ENCODE measurements at regions not wholly inside any gene's neighbourhood (a gene's known extent, or its start where the extent isn't known, plus 50 kb on each side); places are given as distances from the start of the nearest gene placed in this dataset.
"Not testable (repeated sequence)": the region's sequence is repeated elsewhere in the genome, so short reads cannot be mapped to it uniquely, and the experiment has no call there.

GRCh38 chr14:65153101-65153500 lies 50.8 kb upstream of the MAX start:
- DNase-seq = no peak

GRCh38 chr14:65156568-65157366 lies 54.5 kb upstream of the MAX start:
- no peak for DNase-seq

DNA sequence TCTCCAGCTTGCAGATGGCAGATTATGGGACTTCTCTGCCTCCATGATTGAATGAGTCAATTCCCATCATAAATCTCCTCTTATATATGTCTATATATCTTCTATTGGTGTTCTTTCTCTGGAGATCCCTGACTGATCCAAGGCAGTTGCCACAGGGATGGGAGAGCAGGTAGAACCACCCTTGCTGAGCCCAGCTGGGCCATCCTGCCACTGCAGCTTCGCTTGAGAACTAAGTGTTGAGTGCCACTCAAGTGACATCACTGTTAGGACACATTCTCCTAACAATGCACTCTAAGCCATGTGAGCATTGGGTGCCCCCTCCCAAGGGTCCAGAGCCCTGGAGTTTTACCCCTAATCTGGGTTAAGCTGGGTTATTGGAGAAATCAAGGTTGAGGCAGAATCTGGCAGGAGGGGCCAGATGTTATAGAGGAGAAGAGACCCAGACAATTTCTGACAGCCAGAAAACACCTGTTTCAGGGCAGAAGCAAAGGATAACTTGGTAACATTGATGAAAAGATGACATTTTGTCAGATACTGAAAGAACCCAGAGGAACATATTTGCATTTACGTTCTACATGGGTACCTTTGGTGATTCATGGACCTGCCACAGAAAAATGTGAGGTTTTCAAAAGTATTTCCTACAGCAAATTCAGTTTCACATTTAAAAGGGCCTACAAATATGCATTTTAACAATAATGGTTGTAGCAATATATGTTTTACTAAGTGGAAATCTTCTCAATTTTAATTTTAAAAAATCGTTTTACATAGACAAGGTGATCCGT lies 57.2 kb upstream of the MAX start:
- no peak for DNase-seq

DNA sequence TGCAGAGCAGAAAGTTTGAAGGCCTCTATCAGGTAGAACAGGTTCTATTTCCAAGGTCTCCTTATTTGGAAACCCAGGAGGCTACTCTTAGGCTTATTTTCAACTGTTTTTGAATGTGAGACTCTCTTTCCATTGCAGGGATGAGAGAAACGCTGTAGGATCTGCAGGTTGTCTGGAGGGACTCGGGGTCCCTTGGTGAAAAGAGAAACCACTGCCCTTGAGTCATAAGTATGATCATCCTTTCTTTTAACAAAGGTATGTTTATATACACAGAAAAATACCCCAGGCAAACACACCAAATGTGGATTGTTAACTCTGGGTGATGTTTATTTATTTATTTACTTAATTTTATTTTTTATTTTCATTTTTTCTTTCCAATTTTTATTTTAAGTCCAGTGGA lies 57.8 kb upstream of the MAX start:
- no peak for DNase-seq

- DNase-seq = no peak
These were observed 59.7 kb upstream of the MAX start for GRCh38 chr14:65162031-65162430.

GRCh38 chr14:65164068-65164824 lies 61.9 kb upstream of the MAX start:
- DNase-seq = no peak

- DNase-seq = no peak
These were observed 62.5 kb upstream of the MAX start for GRCh38 chr14:65164825-65165135.

DNA sequence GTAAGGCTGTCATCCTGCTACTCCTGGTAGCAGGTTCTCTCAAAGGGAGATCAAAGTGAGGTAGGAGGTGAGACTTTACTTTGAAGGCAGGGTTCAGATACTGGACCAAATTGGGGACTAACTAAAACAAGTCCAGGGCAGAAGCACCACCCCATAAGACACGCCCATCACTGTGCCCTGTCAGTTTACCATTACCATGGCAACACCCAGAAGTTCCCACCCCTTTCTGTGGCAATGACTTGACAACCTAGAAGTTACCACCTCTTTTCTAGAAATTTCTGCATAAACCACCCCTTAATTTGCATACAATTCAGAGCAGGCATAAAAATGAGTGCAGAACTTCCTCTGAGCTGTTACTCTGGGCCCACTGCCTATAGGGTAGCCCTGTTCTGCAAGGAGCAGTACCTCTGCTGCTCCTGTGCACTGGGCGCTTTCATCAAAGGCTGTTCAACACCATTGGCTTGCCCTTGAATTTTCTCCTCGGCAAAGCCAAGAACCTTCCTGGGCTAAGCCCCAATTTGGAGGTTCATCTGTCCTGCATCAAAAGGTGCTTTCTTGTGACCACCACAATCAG lies 64.8 kb upstream of the MAX start:
- no peak for DNase-seq

DNA sequence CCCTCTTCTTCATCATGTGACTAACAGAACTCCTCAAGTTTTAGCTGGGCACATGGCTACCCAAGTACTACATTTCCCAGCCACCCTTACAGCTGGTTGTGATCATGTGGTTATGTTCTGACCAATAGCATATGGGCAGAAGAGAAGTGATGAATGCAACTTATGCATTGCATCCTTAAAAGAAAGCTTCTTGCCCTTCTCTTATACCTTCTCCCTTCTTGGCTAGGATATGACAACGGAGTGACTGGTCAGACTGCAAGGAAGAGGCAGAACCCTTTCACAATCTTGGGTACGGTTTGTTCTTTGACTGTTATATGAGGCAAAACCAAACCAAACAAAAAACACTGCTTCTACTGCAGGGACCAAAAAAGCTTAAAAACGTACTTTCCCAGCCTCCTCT lies 66.5 kb upstream of the MAX start:
- no peak for DNase-seq

DNA sequence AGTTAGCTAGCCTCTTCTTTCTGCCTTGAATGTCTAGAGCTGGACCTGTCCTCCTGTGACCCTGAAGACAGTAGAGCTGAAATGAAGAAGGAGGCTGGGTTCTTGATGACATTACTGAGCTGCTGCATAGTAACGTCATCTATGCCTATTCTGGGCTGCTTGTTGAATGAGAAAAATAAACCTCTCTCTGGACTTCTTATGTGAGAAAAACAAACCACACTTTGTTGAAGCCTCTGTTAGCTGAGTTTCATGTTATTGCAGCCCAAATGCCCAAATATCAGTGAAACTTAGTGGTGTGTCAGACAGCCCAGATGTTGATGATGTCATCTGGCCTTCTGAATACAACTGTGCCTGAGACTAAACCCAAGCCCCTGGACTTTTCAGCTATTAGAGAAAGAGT lies 67.0 kb upstream of the MAX start:
- no peak for DNase-seq

DNA sequence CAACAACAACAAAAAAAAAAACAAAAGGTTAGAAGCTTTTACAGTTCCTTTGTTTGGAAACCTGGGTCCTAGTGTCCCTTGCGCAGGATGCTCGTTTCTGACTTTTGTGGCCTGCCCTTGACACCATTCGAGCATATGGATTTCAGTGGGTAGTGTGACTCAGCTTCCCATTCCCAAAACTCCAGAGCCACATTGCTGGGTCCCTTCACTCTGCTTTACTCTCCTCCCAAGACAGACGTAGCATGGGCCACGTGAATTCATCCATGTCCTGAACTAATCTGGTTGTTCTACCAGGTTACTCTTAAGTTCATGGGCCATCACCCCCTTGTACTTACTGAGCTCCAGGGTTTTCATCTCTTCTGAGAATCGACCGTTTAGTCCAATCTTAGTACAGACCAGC lies 68.0 kb upstream of the MAX start:
- DNase-seq = no peak

GRCh38 chr14:65170768-65171507 lies 68.6 kb upstream of the MAX start:
- no peak for DNase-seq

GRCh38 chr14:65173973-65174693 lies 71.8 kb upstream of the MAX start:
- no peak for DNase-seq

DNA sequence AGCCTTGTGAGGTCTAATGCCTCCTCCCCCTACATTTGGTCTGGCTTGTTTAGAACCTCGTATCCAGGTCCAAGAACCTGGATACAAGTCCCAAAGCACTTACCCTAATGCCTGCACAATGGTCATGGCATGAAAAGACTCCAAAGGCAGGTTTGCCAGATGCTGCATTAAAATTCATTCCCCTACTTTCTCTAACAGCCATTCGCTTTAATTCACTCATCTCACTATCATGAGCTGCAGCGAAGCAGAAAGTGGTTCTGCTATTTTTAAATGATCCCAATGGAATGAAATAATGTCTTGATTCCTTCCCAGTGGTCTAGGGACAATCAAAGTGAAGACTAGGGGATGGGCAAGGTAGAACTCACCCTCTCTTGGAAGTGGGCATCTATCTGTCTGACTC lies 72.5 kb upstream of the MAX start:
- DNase-seq = no peak

DNA sequence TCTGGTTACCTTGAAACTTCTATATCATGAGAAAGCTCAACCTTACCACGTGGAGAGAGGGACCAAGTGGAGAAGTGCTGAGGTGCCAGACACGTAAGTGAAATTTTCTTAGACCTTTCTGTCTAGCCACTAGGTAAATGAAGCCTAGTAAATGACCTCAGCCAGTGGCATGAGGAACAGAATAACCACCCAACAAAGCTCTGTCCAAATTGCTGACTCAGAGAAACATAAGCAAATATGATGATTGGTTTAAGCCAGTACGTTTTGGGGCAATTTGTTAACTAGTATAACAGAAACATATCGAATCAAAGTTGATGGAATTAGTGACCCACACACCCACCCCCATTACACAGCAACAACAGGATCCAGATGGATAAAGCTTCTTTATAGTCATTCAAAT lies 75.2 kb upstream of the MAX start:
- no peak for DNase-seq

DNA sequence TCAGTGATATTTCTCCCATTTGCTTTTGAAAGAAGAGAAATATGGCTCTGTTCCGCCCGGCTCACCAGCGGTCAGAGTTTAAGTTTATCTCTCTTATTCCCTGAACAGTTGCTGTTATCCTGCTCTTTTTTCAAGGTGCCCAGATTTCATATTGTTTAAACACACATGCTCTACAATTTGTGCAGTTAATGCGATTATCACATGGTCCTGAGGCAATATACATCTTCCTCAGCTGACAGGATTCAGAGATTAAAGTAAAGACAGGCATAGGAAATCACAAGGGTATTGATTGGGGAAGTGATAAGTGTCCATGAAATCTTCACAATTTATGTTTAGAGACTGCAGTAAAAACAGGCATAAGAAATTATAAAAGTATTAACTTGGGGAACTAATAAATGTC lies 76.9 kb upstream of the MAX start:
- not testable (repeated sequence) for DNase-seq

- DNase-seq = no peak
These were observed 77.8 kb upstream of the MAX start for GRCh38 chr14:65179918-65180724.

- no peak for DNase-seq
These were observed 78.4 kb upstream of the MAX start for GRCh38 chr14:65180725-65181025.

DNA sequence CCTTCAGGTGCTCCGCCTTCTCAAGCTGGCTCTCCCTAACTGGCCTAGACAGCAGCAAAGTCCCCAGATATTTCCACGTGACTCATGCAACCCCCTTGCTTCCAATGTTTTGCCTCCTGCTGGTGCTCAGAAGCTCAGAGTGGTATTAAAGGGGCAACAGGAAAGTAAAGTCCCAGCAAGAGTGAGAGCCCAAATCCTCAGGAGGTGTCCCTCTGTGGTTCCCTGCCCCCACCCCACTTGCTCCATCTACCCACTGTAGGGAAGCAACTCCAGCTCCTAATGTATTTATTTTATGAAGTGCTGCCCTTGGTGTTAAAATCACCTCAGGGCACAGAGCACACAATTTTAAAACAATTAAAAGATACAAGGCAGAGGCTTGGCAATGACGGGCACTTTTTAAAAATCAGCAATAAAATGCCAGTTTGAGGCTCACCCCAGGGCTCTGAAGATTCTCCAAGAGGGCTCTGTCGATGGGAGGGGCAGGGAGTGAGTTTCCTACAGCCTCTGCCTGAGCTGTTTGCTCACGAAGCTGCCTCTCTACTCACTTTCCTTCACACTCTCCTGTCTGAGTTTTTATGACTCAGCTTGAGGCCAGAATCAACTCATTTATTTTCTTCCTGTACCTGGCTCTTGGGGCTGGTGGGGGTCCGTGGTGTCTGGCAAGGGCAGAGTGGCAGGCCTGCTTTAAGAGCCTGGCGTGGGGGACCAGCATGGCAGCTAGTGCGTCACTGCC lies 81.9 kb upstream of the MAX start:
- DNase-seq = no peak

DNA sequence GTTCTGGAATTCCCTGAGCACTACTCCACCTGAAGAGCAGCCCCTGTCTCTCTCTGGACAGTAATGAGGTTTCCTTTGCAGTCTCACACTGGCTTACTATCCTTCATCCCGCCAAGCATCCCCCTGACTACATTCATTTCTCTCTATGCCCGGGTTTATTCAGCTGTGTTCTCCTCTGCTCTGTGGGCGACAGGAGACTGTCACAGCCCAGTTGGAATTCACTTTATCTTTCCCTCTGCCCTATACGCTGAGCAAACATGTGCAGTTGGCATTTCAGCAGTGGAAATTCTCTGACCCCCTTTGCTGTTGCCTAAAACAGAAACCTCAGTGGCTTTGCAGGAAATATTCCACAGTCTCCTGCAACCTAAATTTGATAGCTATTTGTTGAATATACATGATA lies 83.5 kb upstream of the MAX start:
- no peak for DNase-seq

DNA sequence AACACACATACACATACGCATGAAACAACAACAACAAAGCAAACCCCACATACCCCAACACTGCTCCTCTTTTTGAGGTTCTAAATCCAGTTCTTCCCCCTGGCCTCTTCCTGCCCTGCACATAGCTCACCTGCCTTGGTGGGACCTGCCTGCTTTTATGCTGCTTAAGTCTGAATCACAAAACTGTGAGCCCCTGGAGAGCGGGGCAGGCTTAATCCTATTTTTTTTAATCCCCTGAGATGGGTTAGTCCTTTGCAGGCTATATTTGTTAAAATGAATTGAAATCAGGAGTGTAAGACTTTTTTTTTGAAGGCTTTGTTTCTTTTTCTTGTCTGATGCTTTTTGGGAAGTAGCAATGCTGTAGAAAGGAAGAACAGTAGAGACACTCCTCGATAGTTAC lies 84.6 kb upstream of the MAX start:
- no peak for DNase-seq

Data from effector CD8-positive, alpha-beta T cell (primary cell).